GM12892 (cell line): ENCODE measurements at regions not wholly inside any gene's neighbourhood (a gene's known extent, or its start where the extent isn't known, plus 50 kb on each side); places are given as distances from the start of the nearest gene placed in this dataset.

Source experiments
- POLR2A ChIP-seq: IDR thresholded peaks from 2 replicates; pipeline ENCODE4 v1.6.1; 2011; ENCODE audit warnings: low read depth, low read length, control low read depth
- TAF1 ChIP-seq: IDR thresholded peaks from 2 replicates; pipeline ENCODE4 v1.6.1; 2011; ENCODE audit warnings: low read depth, mild to moderate bottlenecking, control low read depth, low read length, borderline replicate concordance

DNA sequence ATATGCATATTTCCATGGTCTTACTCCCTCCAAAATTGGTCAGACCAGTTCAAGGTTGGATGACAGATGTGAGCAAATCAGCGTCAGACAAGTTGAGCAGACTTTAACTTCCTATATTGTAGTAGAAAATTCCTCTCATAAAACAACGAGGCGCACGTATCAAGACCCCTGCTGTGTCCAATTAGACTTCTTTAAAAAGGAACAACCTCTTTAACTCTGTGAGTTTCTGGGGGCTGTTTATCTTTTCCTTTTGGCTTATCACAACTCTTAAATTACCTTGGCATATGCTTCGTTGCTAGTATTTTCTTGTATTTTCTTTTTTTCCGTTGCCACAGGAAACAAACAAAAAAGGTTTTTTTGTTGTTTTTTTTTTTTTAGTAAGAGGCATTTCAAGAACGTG, 398.2 kb upstream of the WWC1 start:
- TF ChIP-seq POLR2A: no peak
- TF ChIP-seq TAF1: no peak
